D721Med (cell line): ENCODE measurements at regions not wholly inside any gene's neighbourhood (a gene's known extent, or its start where the extent isn't known, plus 50 kb on each side); places are given as distances from the start of the nearest gene placed in this dataset.

Source experiments
- DNase-seq: peaks from one replicate; pipeline ENCODE4 v3.0.0; 2011; ENCODE audit warnings: low spot score; ENCODE audit not compliant: insufficient read length
- FAIRE-seq: peaks from 2 replicates; lab custom pipeline; 2011; peaks lifted over from hg19 to GRCh38; lab: Jason Lieb, UNC
- CTCF ChIP-seq: IDR thresholded peaks from 2 replicates; pipeline ENCODE4 v1.5.1; 2012; ENCODE audit warnings: mild to moderate bottlenecking, control low read depth; ENCODE audit not compliant: insufficient read depth; ENCODE audit errors: missing control alignments

DNA sequence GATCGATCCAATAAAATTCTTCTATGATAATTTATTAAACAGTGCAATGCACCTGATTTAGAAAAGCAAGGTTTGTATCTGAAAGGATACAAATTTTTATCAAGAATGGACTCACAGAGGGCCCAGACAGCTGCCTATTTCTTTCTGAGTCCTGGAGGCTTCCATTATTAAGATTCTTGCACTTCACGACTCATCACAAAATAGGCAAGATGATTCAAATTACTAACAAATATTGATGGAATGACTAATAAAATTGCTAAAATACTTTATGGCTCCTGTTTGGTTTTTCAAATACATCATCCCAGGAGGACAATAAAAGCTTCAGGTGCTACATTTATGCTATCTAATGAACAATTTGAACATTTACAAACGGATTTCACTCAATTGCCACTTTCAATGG is 483.0 kb upstream of the AGTR1 start:
- no peak for FAIRE-seq
- DNase-seq = no peak
- TF ChIP-seq CTCF = no peak

DNA sequence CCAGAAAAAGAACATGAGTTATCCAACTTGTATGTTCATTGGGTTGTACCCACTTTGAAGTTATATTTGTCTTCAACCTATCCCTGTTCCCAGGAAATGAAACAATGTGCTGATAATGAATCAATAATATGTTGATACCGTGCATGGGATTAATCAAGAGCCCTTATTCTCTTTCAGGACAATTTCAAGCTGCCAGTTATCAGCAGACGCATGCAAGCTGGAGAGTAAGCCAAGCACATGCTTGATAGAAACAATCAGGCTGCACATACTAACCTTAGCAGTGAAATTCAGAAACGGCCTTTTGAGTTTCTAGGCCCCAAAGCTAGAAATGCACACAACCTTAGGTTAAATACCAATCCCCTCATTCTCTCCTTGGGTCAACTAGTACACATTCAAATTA is 480.4 kb upstream of the AGTR1 start:
- no peak for TF ChIP-seq CTCF
- DNase-seq (no peak), FAIRE-seq (no peak)

- DNase-seq (no peak), FAIRE-seq (no peak)
- no peak for TF ChIP-seq CTCF
These were observed 479.5 kb upstream of the AGTR1 start for GRCh38 chr3:148218222-148218621.

DNA sequence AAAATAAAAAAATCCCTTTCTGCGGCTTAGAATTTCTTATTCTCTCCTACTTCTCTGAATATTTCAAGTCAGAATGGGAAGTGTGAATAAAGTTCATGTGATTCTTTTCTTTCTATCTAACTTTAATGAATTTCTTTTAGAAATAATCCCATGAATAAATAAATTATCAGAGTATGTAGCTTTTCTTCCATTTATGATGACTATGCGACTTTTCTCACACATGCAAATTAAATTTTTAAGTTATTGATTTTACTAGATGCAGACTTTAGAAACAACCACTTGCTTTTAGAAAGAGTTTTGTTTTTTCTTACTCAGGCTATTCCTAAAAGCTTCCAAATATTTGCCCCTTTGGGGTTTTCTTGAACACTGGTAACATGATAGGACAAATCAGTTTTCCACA is 477.7 kb upstream of the AGTR1 start:
- DNase-seq (no peak), FAIRE-seq (no peak)
- no peak for TF ChIP-seq CTCF

DNA sequence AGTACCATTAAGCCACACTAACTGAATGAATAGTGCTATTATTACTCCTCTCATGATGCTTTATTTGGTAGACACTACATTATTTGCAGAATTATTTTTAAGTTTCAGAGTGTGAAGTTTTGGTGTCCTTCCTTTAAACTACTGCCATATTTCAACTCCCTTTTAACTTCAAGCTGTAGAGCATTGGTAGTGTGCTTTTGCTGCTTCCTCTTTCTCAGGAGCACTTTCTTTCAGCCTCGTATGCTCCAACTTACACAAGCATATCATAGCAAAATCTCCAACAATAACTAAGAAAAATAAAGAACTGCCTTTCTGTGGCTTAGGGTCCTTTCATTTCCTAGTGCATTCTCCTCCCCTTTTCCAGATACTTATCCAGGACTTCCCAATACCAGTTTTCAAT is 476.4 kb upstream of the AGTR1 start:
- FAIRE-seq (no peak), DNase-seq (no peak)
- TF ChIP-seq CTCF = no peak

GRCh38 chr3:148223266-148223665 is 474.4 kb upstream of the AGTR1 start:
- FAIRE-seq (no peak), DNase-seq (no peak)
- TF ChIP-seq CTCF = no peak

- no peak for TF ChIP-seq CTCF
- FAIRE-seq (no peak), DNase-seq (no peak)
These were observed 471.5 kb upstream of the AGTR1 start for GRCh38 chr3:148226246-148226645.
